Bronchial epithelial cell (primary cell): ENCODE measurements at regions not wholly inside any gene's neighbourhood (a gene's known extent, or its start where the extent isn't known, plus 50 kb on each side); places are given as distances from the start of the nearest gene placed in this dataset.

Experiments used
- DNase-seq: peaks from one replicate; pipeline ENCODE4 v3.0.0-alpha.2; 2010; ENCODE audit warnings: low read depth
- FAIRE-seq: peaks from 2 replicates; lab custom pipeline; 2011; peaks lifted over from hg19 to GRCh38; lab: Jason Lieb, UNC
- H3K27me3 ChIP-seq: 2 replicates; pipeline ENCODE4 v1.5.1; 2011; ENCODE audit warnings: low read length; ENCODE audit not compliant: control insufficient read depth, insufficient read depth
- H3K36me3 ChIP-seq: 2 replicates; pipeline ENCODE4 v1.5.1; 2011; ENCODE audit warnings: low read length; ENCODE audit not compliant: control insufficient read depth, insufficient read depth
- H3K4me3 ChIP-seq: 2 replicates; pipeline ENCODE4 v1.5.1; 2011; ENCODE audit warnings: mild to moderate bottlenecking, low read depth, low read length, control low read depth
- CTCF ChIP-seq: IDR thresholded peaks from 2 replicates; pipeline ENCODE4 v1.5.1; 2011; ENCODE audit warnings: mild to moderate bottlenecking, moderate library complexity, low read length, control low read depth, inconsistent platforms; ENCODE audit not compliant: insufficient read depth, severe bottlenecking

- no peak for FAIRE-seq
Measured at GRCh38 chr9:79471580-79472543, 99.9 kb upstream of the TLE4 start.

GRCh38 chr9:79473704-79474103 is 98.1 kb upstream of the TLE4 start:
- Histone ChIP-seq H3K4me3 (no peak overlapping the region), H3K27me3 (no peaks in the 10 kb centered on the region), H3K36me3 (no peaks in the 10 kb centered on the region)
- DNase-seq (no peak), FAIRE-seq (no peak)
- no peak for TF ChIP-seq CTCF

More at GRCh38 chr9:79471580-79472543, 99.9 kb upstream of the TLE4 start:
- H3K27me3 ChIP-seq = no peaks in the 10 kb centered on the region
- H3K36me3 ChIP-seq = no peaks in the 10 kb centered on the region
- H3K4me3 ChIP-seq = no peak overlapping the region
- peak; percentile 34 for TF ChIP-seq CTCF
- DNase-seq = peak; percentile 57

- TF ChIP-seq CTCF = no peak
- no peak for DNase-seq
- no peaks in the 10 kb centered on the region for H3K27me3 ChIP-seq
- no peak overlapping the region for H3K4me3 ChIP-seq
- no peak for FAIRE-seq
- H3K36me3 ChIP-seq = no peaks in the 10 kb centered on the region
Measured at GRCh38 chr9:79477241-79477840, 94.4 kb upstream of the TLE4 start.

- Histone ChIP-seq H3K4me3 (no peak overlapping the region), H3K27me3 (no peaks in the 10 kb centered on the region), H3K36me3 (no peaks in the 10 kb centered on the region)
- peak; percentile 31 for TF ChIP-seq CTCF
- FAIRE-seq (no peak), DNase-seq (peak; percentile 97)
Measured at GRCh38 chr9:79477955-79478771, 93.6 kb upstream of the TLE4 start.

GRCh38 chr9:79480639-79481038 is 91.1 kb upstream of the TLE4 start:
- DNase-seq = peak; percentile 97
- H3K27me3 ChIP-seq = no peaks in the 10 kb centered on the region
- no peak for FAIRE-seq
- no peak overlapping the region for H3K4me3 ChIP-seq
- TF ChIP-seq CTCF = no peak
- H3K36me3 ChIP-seq = no peaks in the 10 kb centered on the region
